ENCODE measurements at regions not wholly inside any gene's neighbourhood (a gene's known extent, or its start where the extent isn't known, plus 50 kb on each side); places are given as distances from the start of the nearest gene placed in this dataset.

DNA sequence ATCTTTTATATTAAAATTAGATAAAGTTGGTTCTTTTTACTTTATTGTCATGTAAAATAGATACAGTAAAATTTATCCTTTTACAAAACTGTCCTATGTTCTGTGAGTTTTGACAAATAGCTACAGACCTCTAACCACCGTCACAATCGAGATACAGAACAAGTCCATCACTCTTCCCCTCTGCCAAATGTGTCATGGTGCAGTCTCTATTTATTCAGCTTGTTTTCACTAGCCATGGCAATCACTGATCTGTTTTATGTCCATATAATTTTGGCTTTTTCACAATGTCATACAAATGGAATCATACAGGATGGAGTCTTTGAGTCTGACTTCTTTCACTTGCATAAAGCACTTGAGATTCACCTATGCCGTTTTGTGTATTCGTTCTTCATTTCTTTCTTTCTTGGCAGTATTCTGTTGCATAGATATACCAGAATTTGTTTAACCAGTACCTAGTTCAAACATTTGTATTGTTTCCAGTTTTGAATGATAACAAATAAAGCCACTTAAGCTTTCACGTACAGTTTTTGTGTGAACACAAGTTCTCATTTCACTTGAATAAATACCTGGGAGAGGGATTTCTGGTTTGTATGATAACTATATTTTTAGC, 273.2 kb upstream of the MPDZ start:
- TF ChIP-seq, protein P1, sequence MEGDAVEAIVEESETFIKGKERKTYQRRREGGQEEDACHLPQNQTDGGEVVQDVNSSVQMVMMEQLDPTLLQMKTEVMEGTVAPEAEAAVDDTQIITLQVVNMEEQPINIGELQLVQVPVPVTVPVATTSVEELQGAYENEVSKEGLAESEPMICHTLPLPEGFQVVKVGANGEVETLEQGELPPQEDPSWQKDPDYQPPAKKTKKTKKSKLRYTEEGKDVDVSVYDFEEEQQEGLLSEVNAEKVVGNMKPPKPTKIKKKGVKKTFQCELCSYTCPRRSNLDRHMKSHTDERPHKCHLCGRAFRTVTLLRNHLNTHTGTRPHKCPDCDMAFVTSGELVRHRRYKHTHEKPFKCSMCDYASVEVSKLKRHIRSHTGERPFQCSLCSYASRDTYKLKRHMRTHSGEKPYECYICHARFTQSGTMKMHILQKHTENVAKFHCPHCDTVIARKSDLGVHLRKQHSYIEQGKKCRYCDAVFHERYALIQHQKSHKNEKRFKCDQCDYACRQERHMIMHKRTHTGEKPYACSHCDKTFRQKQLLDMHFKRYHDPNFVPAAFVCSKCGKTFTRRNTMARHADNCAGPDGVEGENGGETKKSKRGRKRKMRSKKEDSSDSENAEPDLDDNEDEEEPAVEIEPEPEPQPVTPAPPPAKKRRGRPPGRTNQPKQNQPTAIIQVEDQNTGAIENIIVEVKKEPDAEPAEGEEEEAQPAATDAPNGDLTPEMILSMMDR (IDR thresholded peaks at IDR 0.05; ENCODE audit: control insufficient read depth, insufficient read depth, low read depth, low read length, missing control alignments), result no peak
- H3K4me3 ChIP-seq (ENCODE audit: control insufficient read depth, low read depth, low read length), result no peak overlapping the region
- no peak for DNase-seq (ENCODE audit: low read depth)

DNA sequence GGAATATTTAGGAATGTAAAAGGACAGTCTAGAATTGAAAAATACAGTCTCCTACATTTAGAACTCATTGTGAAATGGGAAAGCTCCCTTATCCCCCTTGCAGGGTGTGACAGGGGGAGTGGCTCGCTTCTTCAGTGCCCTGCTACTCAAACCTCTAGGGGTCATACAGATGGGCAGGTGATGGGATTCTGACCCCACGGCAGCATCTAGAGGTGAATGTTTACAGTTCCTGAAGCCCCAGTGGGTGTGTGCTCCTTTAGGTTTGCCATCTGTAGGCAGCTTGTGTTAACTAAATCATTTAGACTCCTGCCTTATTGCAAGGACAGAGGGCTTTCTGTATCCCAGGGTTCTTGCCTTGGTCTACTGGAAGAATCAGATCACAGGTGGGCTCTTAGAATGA, 271.0 kb upstream of the MPDZ start:
- no peak for DNase-seq (ENCODE audit: low read depth)
- TF ChIP-seq, protein P1 (IDR thresholded peaks at IDR 0.05; ENCODE audit: control insufficient read depth, insufficient read depth, low read depth, low read length, missing control alignments), result no peak
- no peak overlapping the region for H3K4me3 ChIP-seq (ENCODE audit: control insufficient read depth, low read depth, low read length)

DNA sequence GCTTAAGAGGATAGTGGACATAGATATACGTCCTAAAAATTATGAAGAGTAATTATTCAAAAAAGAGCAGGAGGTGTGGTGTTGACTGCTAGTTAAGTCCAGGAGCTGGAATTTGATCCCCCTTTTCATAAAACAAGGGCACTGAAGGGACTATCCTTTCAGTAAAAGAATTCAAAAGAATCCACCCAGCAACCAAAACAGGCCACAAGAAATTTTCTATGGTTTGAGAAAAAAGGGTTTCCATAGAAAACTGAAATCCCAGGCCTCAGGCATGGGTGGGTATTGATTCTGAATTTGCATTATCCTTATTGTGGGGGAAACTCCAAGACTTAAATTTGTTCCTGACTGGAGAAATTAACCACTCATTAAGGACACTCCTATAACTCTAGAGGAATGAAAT, 269.0 kb upstream of the MPDZ start:
- DNase-seq (ENCODE audit: low read depth), result no peak
- TF ChIP-seq, protein P1 (IDR thresholded peaks at IDR 0.05; ENCODE audit: control insufficient read depth, insufficient read depth, low read depth, low read length, missing control alignments), result no peak

DNA sequence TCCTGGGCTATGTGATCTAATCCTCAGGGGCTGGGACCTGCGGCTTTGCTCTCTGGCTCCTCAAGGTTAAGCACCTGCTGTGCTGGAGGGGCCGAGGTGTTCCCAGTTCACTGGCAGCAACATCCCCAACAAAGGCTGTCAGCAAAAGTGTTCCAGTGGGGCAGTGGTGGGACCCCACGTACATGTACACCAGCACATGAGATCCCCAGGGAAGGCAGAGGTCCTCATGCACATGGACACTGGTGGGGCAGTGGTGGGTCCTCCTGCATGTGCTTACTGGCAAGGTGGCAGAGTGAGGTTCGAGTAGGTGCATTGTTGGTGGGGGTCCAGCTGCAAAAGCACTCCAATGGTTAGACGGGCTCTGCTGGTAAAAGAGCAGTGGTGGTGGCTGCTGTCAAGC, 255.6 kb upstream of the MPDZ start:
- TF ChIP-seq, protein P1 (IDR thresholded peaks at IDR 0.05; ENCODE audit: control insufficient read depth, insufficient read depth, low read depth, low read length, missing control alignments), result no peak
- H3K4me3 ChIP-seq (ENCODE audit: control insufficient read depth, low read depth, low read length), result no peak overlapping the region
- no peak for DNase-seq (ENCODE audit: low read depth)

More for the DNA sequence above, 269.0 kb upstream of the MPDZ start:
- no peak overlapping the region for H3K4me3 ChIP-seq (ENCODE audit: control insufficient read depth, low read depth, low read length)

DNA sequence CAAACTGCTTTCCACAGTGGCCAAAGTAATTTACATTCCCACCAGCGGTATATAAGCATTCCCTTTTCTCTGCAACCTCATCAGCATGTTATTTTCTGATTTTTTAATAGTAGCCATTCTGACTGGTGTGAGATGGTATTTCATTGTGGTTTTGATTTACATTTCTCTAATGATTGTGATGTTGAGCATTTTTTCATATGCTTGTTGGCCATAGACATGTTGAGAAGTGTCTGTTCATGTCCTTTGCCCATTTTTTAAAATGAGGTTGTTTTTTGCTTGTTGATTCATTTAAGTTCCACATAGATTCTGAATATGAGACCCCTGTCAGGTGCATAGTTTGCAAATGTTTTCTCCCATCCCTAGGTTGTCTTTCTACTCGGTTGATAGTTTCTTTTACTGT, 254.5 kb upstream of the MPDZ start:
- TF ChIP-seq, protein P1 (IDR thresholded peaks at IDR 0.05; ENCODE audit: control insufficient read depth, insufficient read depth, low read depth, low read length, missing control alignments), result no peak
- no peak for DNase-seq (ENCODE audit: low read depth)
- no peak overlapping the region for H3K4me3 ChIP-seq (ENCODE audit: control insufficient read depth, low read depth, low read length)

DNA sequence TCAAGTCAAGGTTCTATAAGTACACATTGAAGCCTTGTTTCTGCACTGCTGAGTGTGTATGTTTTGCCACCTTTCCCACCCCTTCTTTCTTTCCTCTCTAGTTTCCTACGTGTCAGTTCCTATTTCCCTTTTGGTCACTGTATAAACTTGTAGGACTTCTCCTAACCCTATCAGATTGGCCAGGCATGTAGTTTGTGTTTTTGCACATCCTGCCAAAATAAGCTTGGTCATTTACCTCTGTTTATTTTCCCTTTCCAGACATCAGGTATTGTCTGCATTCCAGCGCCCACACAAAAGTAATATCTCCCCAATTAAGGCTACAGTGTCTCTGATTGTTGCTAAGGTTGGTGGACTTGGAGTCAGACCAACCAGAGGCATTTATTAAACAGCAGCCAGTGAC, 252.9 kb upstream of the MPDZ start:
- DNase-seq (ENCODE audit: low read depth), result no peak
- TF ChIP-seq, protein P1 (IDR thresholded peaks at IDR 0.05; ENCODE audit: control insufficient read depth, insufficient read depth, low read depth, low read length, missing control alignments), result no peak
- H3K4me3 ChIP-seq (ENCODE audit: control insufficient read depth, low read depth, low read length), result no peak overlapping the region

Data from AG09309 (cell line).